Right lobe of liver (tissue), 4 donors: ENCODE measurements at regions not wholly inside any gene's neighbourhood (a gene's known extent, or its start where the extent isn't known, plus 50 kb on each side); places are given as distances from the start of the nearest gene placed in this dataset.

Experiments used
- POLR2A ChIP-seq: fragments of 450-650 bp; IDR thresholded peaks from one replicate; pipeline ENCODE4 v1.6.1; 2017; ENCODE audit warnings: antibody characterized with exemption, mild to moderate bottlenecking
- TF ChIP-seq, protein P1 (sequence below), 4 donors: fragments of 200-600 bp in 3 of 4; fragments of 450-650 bp in 1 of 4; IDR thresholded peaks; one replicate each; pipeline versions ENCODE4 v1.5.1 to v1.8.0; 2016 to 2022; ENCODE audit warnings: antibody characterized with exemption in 4 of 4, mild to moderate bottlenecking in 2 of 4
- donor health status: DM: no; HTN: no; CAD: no.
- donor health status: DM: no; HTN: no; CAD: no.
- donor health status: DM: no; HTN: yes; CAD: no.

DNA sequence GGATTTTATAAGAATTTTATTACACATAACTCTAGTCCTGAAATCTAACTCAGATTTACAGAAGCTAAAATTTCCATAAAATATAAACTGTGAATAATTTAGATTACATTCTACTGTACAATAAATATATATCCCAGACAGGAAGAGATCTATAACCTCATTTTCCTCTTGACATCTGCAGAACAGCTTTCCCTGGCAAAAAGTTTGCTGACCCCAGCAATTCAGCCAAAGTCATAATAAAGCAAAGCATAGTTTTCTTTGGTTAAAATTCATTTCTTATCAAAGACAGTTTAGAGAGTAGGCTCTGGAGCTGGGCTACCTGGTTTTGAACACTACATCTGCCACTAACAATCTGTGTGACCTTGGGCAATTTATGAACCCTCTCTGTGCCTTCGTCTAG is 372.5 kb downstream of the CAAP1 start:
- TF ChIP-seq, protein P1, sequence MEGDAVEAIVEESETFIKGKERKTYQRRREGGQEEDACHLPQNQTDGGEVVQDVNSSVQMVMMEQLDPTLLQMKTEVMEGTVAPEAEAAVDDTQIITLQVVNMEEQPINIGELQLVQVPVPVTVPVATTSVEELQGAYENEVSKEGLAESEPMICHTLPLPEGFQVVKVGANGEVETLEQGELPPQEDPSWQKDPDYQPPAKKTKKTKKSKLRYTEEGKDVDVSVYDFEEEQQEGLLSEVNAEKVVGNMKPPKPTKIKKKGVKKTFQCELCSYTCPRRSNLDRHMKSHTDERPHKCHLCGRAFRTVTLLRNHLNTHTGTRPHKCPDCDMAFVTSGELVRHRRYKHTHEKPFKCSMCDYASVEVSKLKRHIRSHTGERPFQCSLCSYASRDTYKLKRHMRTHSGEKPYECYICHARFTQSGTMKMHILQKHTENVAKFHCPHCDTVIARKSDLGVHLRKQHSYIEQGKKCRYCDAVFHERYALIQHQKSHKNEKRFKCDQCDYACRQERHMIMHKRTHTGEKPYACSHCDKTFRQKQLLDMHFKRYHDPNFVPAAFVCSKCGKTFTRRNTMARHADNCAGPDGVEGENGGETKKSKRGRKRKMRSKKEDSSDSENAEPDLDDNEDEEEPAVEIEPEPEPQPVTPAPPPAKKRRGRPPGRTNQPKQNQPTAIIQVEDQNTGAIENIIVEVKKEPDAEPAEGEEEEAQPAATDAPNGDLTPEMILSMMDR (IDR thresholded peaks at IDR 0.05): no peak
- no peak for TF ChIP-seq POLR2A
